Activated CD4-positive, alpha-beta memory T cell treated with anti-CD3 and anti-CD28 coated beads for 36 hours (primary cell): ENCODE measurements at regions not wholly inside any gene's neighbourhood (a gene's known extent, or its start where the extent isn't known, plus 50 kb on each side); places are given as distances from the start of the nearest gene placed in this dataset.

Experiments used
- CTCF ChIA-PET: fragments of 350-600 bp; sonication (Branson Sonifier 250); formaldehyde crosslinking; loops from one replicate; lab custom pipeline; 2021; ENCODE audit warnings: antibody characterized with exemption, inconsistent platforms; lab: Charles Lee
- POLR2A ChIA-PET: fragments of 350-600 bp; sonication (Branson Sonifier 250); formaldehyde crosslinking; loops from one replicate; lab custom pipeline; 2021; ENCODE audit warnings: antibody characterized with exemption; lab: Charles Lee
- DNase-seq: peaks from one replicate; pipeline ENCODE4 v3.0.0-alpha.2; 2020
- H3K27ac Mint-ChIP-seq: one replicate; pipeline ENCODE4 v1.8.0; 2021; ENCODE audit warnings: mixed read lengths
- H3K27me3 Mint-ChIP-seq: one replicate; pipeline ENCODE4 v1.8.0; 2021; ENCODE audit warnings: mixed read lengths
- H3K36me3 Mint-ChIP-seq: one replicate; pipeline ENCODE4 v1.8.0; 2021; ENCODE audit warnings: mixed read lengths
- H3K4me1 Mint-ChIP-seq: one replicate; pipeline ENCODE4 v1.8.0; 2021; ENCODE audit warnings: low read depth, mixed read lengths
- H3K4me3 Mint-ChIP-seq: one replicate; pipeline ENCODE4 v1.8.0; 2021; ENCODE audit warnings: mild to moderate bottlenecking, mixed read lengths
- H3K9me3 Mint-ChIP-seq: one replicate; pipeline ENCODE4 v1.8.0; 2021; ENCODE audit warnings: mixed read lengths
- intact Hi-C: fragments of 100-400 bp; cut with micrococcal nuclease; formaldehyde crosslinking; loops from one replicate; pipeline ENCODE4 v1.15.1; 2023

- CTCF ChIA-PET = interaction anchor here (1.5 kb wide), 1 partner anchor 10 kb away, joined by 4 read pairs; no protein-coding TSS in a partner anchor
- POLR2A ChIA-PET = no interaction called here
These were observed 83.6 kb upstream of the TTC29 start for GRCh38 chr4:147029296-147029695.

DNA sequence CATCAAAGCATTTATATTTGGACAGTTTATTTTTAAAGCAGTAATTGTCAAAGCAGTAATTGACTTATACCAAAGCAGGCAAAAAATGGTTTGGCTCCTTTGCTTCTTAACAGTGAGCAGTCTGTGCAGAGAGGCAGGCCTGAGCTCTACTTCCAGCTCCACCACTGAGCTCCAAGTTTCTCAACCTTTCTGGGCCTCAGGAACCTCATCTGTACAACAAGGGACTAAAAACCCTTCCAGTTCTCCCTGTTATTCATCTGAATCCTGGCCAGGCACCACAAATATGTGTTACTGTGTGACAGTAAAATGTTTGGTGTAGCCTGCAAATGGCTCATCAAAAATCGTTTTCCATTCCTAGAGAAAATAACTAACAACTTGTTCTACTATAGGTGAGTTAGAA lies 88.7 kb upstream of the TTC29 start:
- Mint-ChIP-seq H3K4me3 (no peak overlapping the region), H3K27ac (no peak overlapping the region), H3K9me3 (no peaks in the 10 kb centered on the region), H3K27me3 (peaks cover 2% of the 10 kb centered on the region), H3K36me3 (no peaks in the 10 kb centered on the region), H3K4me1 (no peaks in the 10 kb centered on the region)
- ChIA-PET CTCF (no interaction called here), POLR2A (no interaction called here)
- DNase-seq = no peak
- intact Hi-C loops = no loop called here

More at GRCh38 chr4:147029296-147029695, 83.6 kb upstream of the TTC29 start:
- no peak for DNase-seq
- H3K4me1 Mint-ChIP-seq = no peaks in the 10 kb centered on the region
- intact Hi-C loops = no loop called here
- H3K4me3 Mint-ChIP-seq = no peak overlapping the region
- H3K27ac Mint-ChIP-seq = no peak overlapping the region
- no peaks in the 10 kb centered on the region for H3K36me3 Mint-ChIP-seq
- H3K27me3 Mint-ChIP-seq = no peaks in the 10 kb centered on the region
- H3K9me3 Mint-ChIP-seq = no peaks in the 10 kb centered on the region

DNA sequence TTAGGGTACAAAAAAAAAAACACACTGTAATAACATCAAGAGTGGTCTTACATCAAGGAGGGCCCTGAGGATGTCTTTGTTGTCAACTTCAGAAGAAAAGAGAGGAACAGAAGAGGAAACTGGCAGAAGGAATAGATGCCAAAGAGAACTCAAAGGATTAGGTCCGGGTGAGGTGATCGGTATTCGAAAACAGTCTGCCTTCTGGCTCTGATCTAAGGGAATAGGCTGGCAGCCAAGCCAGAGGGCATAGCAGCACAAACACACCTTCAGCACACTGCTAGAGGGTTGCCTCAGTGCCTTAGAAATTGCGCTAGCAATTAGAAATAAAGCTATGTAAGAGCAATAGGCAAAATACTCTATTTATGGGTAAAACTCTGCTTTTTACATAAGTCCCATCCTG lies 91.4 kb upstream of the TTC29 start:
- H3K27me3 Mint-ChIP-seq = peaks cover 5% of the 10 kb centered on the region
- H3K4me3 Mint-ChIP-seq = no peak overlapping the region
- no peaks in the 10 kb centered on the region for H3K36me3 Mint-ChIP-seq
- no peaks in the 10 kb centered on the region for H3K9me3 Mint-ChIP-seq
- H3K27ac Mint-ChIP-seq = no peak overlapping the region
- H3K4me1 Mint-ChIP-seq = no peaks in the 10 kb centered on the region
- ChIA-PET POLR2A (no interaction called here), CTCF (no interaction called here)
- no peak for DNase-seq
- intact Hi-C loops = no loop called here

- H3K27me3 Mint-ChIP-seq = peaks cover 8% of the 10 kb centered on the region
- CTCF ChIA-PET = interaction anchor here (3.2 kb wide), 1 partner anchor 57 kb away, joined by 12 read pairs; no protein-coding TSS in a partner anchor
- H3K36me3 Mint-ChIP-seq = no peaks in the 10 kb centered on the region
- DNase-seq = no peak
- H3K9me3 Mint-ChIP-seq = no peaks in the 10 kb centered on the region
- POLR2A ChIA-PET = no interaction called here
- no peaks in the 10 kb centered on the region for H3K4me1 Mint-ChIP-seq
- intact Hi-C loops = no loop called here
- H3K27ac Mint-ChIP-seq = no peak overlapping the region
- no peak overlapping the region for H3K4me3 Mint-ChIP-seq
These were observed 94.4 kb upstream of the TTC29 start for GRCh38 chr4:147039976-147040575.

GRCh38 chr4:147040874-147041273 lies 95.2 kb upstream of the TTC29 start:
- CTCF ChIA-PET = interaction anchor here (1.7 to 3.2 kb wide), 2 partner anchors 22 to 56 kb away, joined by 3 to 12 read pairs; no protein-coding TSS in a partner anchor
- H3K4me3 Mint-ChIP-seq = no peak overlapping the region
- intact Hi-C loops = no loop called here

DNA sequence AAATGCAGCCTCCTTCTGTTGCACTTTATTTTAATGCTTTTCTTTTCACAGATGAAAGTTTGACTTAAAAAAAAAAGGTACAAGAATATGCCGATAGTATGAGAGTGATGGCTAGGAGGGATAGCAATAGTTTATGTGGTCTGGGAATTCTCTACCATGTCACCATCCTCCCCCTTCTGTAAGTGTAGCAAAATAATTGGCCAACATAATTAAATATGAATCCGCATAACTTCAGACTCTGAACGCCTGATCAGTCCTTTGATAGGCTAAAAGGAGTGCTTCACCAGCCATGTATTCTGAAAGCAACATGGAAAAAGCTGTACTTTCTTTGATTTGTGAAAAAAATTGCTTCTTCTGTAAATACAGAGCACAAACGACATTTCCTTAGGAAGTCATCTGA lies 95.7 kb upstream of the TTC29 start:
- intact Hi-C loops = no loop called here
- no peaks in the 10 kb centered on the region for H3K4me1 Mint-ChIP-seq
- no peaks in the 10 kb centered on the region for H3K36me3 Mint-ChIP-seq
- DNase-seq = no peak
- H3K27ac Mint-ChIP-seq = no peak overlapping the region
- ChIA-PET POLR2A (no interaction called here), CTCF (interaction anchor here (1.7 kb wide), 1 partner anchor 22 kb away, joined by 3 read pairs; no protein-coding TSS in a partner anchor)
- H3K4me3 Mint-ChIP-seq = no peak overlapping the region
- H3K9me3 Mint-ChIP-seq = no peaks in the 10 kb centered on the region
- peaks cover 12% of the 10 kb centered on the region for H3K27me3 Mint-ChIP-seq

More at GRCh38 chr4:147040874-147041273, 95.2 kb upstream of the TTC29 start:
- no peak for DNase-seq
- POLR2A ChIA-PET = no interaction called here
- H3K27ac Mint-ChIP-seq = no peak overlapping the region
- H3K9me3 Mint-ChIP-seq = no peaks in the 10 kb centered on the region
- no peaks in the 10 kb centered on the region for H3K4me1 Mint-ChIP-seq
- H3K27me3 Mint-ChIP-seq = peaks cover 8% of the 10 kb centered on the region
- H3K36me3 Mint-ChIP-seq = no peaks in the 10 kb centered on the region

DNA sequence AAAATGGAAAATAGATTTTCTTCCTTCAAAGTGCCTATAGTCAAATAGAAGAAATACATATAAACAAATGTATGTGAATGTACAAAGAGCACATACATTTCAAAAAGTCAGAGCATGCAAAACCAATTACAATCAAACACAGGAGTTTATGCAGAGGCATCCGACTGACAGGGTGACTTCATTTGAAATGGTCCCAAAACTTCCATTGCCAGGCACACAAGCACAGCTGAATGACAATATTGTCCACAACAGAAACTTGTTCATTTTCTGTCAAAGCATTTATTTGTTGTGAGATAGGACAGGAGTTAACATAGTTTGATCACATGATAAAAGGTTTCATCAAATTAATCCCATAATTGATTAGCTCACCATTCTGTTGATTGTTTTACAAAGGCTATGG lies 96.4 kb upstream of the TTC29 start:
- Mint-ChIP-seq H3K4me1 (no peaks in the 10 kb centered on the region), H3K9me3 (no peaks in the 10 kb centered on the region), H3K27ac (no peak overlapping the region), H3K27me3 (peaks cover 14% of the 10 kb centered on the region), H3K4me3 (no peak overlapping the region), H3K36me3 (no peaks in the 10 kb centered on the region)
- no peak for DNase-seq
- intact Hi-C loops = no loop called here
- POLR2A ChIA-PET = no interaction called here
- CTCF ChIA-PET = interaction anchor here (1.7 kb wide), 1 partner anchor 23 kb away, joined by 3 read pairs; no protein-coding TSS in a partner anchor

GRCh38 chr4:147044241-147044640 lies 98.6 kb upstream of the TTC29 start:
- Mint-ChIP-seq H3K27ac (no peak overlapping the region), H3K9me3 (no peaks in the 10 kb centered on the region), H3K36me3 (no peaks in the 10 kb centered on the region), H3K4me1 (no peaks in the 10 kb centered on the region), H3K4me3 (no peak overlapping the region), H3K27me3 (peaks cover 15% of the 10 kb centered on the region)
- DNase-seq = no peak
- intact Hi-C loops = no loop called here
- ChIA-PET CTCF (no interaction called here), POLR2A (no interaction called here)

- intact Hi-C loops = no loop called here
- no peak overlapping the region for H3K27ac Mint-ChIP-seq
- DNase-seq = no peak
- H3K4me3 Mint-ChIP-seq = no peak overlapping the region
- H3K4me1 Mint-ChIP-seq = no peaks in the 10 kb centered on the region
- POLR2A ChIA-PET = no interaction called here
- peaks cover 26% of the 10 kb centered on the region for H3K27me3 Mint-ChIP-seq
- CTCF ChIA-PET = no interaction called here
- no peaks in the 10 kb centered on the region for H3K36me3 Mint-ChIP-seq
- no peaks in the 10 kb centered on the region for H3K9me3 Mint-ChIP-seq
These were observed 104.3 kb upstream of the TTC29 start for GRCh38 chr4:147049946-147050345.

- POLR2A ChIA-PET = no interaction called here
- intact Hi-C loops = no loop called here
- Mint-ChIP-seq H3K4me3 (no peak overlapping the region), H3K9me3 (no peaks in the 10 kb centered on the region), H3K4me1 (no peaks in the 10 kb centered on the region), H3K27ac (no peak overlapping the region), H3K27me3 (peaks cover 26% of the 10 kb centered on the region), H3K36me3 (no peaks in the 10 kb centered on the region)
- DNase-seq = no peak
- CTCF ChIA-PET = no interaction called here
These were observed 104.7 kb upstream of the TTC29 start for GRCh38 chr4:147050356-147050765.

- intact Hi-C loops = no loop called here
- H3K27me3 Mint-ChIP-seq = peaks cover 18% of the 10 kb centered on the region
- H3K36me3 Mint-ChIP-seq = no peaks in the 10 kb centered on the region
- peaks cover 5% of the 10 kb centered on the region for H3K4me1 Mint-ChIP-seq
- no peak overlapping the region for H3K27ac Mint-ChIP-seq
- CTCF ChIA-PET = no interaction called here
- H3K9me3 Mint-ChIP-seq = no peaks in the 10 kb centered on the region
- POLR2A ChIA-PET = no interaction called here
- H3K4me3 Mint-ChIP-seq = no peak overlapping the region
- no peak for DNase-seq
These were observed 106.7 kb upstream of the TTC29 start for GRCh38 chr4:147052361-147052760.

- Mint-ChIP-seq H3K27ac (no peak overlapping the region), H3K9me3 (no peaks in the 10 kb centered on the region), H3K36me3 (no peaks in the 10 kb centered on the region), H3K4me1 (peaks cover 10% of the 10 kb centered on the region), H3K4me3 (no peak overlapping the region), H3K27me3 (peaks cover 15% of the 10 kb centered on the region)
- ChIA-PET POLR2A (no interaction called here), CTCF (no interaction called here)
- intact Hi-C loops = no loop called here
- DNase-seq = no peak
These were observed 108.7 kb upstream of the TTC29 start for GRCh38 chr4:147054228-147054872.
